B cell (primary cell): ENCODE measurements at regions not wholly inside any gene's neighbourhood (a gene's known extent, or its start where the extent isn't known, plus 50 kb on each side); places are given as distances from the start of the nearest gene placed in this dataset.

Source experiments
- CTCF ChIP-seq: fragments of 200-600 bp; IDR thresholded peaks from one replicate; pipeline ENCODE4 v1.8.0; 2022; ENCODE audit warnings: antibody characterized with exemption, mild to moderate bottlenecking
- EZH2 ChIP-seq: IDR thresholded peaks from 2 replicates; pipeline ENCODE4 v1.6.1; 2012; ENCODE audit warnings: borderline replicate concordance, low read depth, mild to moderate bottlenecking, moderate library complexity, low read length; ENCODE audit not compliant: insufficient read depth, poor library complexity, severe bottlenecking

DNA sequence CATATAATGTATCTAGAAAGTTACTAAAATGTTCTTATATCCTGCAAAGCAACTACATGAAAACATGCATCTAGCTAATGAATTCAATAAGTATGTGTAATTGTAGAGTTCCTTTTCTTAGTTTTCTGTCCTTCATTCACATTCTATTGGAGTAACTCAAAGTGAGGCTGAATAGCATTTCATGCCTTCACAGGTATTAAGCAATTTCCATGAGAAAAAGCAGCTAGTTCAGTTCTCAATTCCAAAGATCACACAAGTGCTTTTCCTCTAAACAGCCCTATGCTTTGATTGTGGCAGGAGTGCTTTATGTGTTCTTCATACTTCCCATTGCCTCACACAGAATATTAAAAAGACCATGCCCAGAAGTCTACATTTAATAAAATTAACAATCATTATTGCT is 274.9 kb downstream of the RFPL4B start:
- TF ChIP-seq EZH2 (no peak), CTCF (no peak)
